HG03139 (cell line): ENCODE measurements at regions not wholly inside any gene's neighbourhood (a gene's known extent, or its start where the extent isn't known, plus 50 kb on each side); places are given as distances from the start of the nearest gene placed in this dataset.

ENCODE experiments used
- ATAC-seq: cut with Tn5 transposase; IDR thresholded peaks from one replicate; pipeline ENCODE4 v1.9.1; 2021; ENCODE audit not compliant: unreplicated experiment

GRCh38 chr3:106719077-106719476 is 658.2 kb upstream of the CCDC54 start:
- no peak for ATAC-seq

GRCh38 chr3:106719583-106719982 is 657.7 kb upstream of the CCDC54 start:
- no peak for ATAC-seq

GRCh38 chr3:106720510-106720909 is 656.7 kb upstream of the CCDC54 start:
- no peak for ATAC-seq

GRCh38 chr3:106725566-106725965 is 651.7 kb upstream of the CCDC54 start:
- ATAC-seq = no peak

GRCh38 chr3:106728315-106729098 is 648.7 kb upstream of the CCDC54 start:
- ATAC-seq = no peak

- ATAC-seq = no peak
These were observed 647.8 kb upstream of the CCDC54 start for GRCh38 chr3:106729481-106729880.

GRCh38 chr3:106731230-106731629 is 646.0 kb upstream of the CCDC54 start:
- ATAC-seq = no peak

- ATAC-seq = no peak
These were observed 642.5 kb upstream of the CCDC54 start for GRCh38 chr3:106734712-106735111.

- no peak for ATAC-seq
These were observed 640.0 kb upstream of the CCDC54 start for GRCh38 chr3:106737265-106737664.

GRCh38 chr3:106740116-106740515 is 637.1 kb upstream of the CCDC54 start:
- no peak for ATAC-seq

- no peak for ATAC-seq
These were observed 631.7 kb upstream of the CCDC54 start for GRCh38 chr3:106745344-106746168.

- no peak for ATAC-seq
These were observed 631.0 kb upstream of the CCDC54 start for GRCh38 chr3:106746286-106746685.

GRCh38 chr3:106748472-106749262 is 628.6 kb upstream of the CCDC54 start:
- ATAC-seq = no peak

GRCh38 chr3:106750092-106750491 is 627.1 kb upstream of the CCDC54 start:
- no peak for ATAC-seq

- no peak for ATAC-seq
These were observed 621.9 kb upstream of the CCDC54 start for GRCh38 chr3:106755336-106755735.

GRCh38 chr3:106756901-106757300 is 620.3 kb upstream of the CCDC54 start:
- no peak for ATAC-seq

GRCh38 chr3:106758459-106758858 is 618.8 kb upstream of the CCDC54 start:
- no peak for ATAC-seq

GRCh38 chr3:106759731-106760130 is 617.5 kb upstream of the CCDC54 start:
- ATAC-seq = no peak

GRCh38 chr3:106765342-106765741 is 611.9 kb upstream of the CCDC54 start:
- ATAC-seq = no peak

- ATAC-seq = no peak
These were observed 608.2 kb upstream of the CCDC54 start for GRCh38 chr3:106768941-106769480.

- no peak for ATAC-seq
These were observed 603.4 kb upstream of the CCDC54 start for GRCh38 chr3:106773795-106774194.
